Upper lobe of left lung (tissue), 4 donors: ENCODE measurements at regions not wholly inside any gene's neighbourhood (a gene's known extent, or its start where the extent isn't known, plus 50 kb on each side); places are given as distances from the start of the nearest gene placed in this dataset.

Experiments used
- EP300 ChIP-seq, 4 donors: sonication (generic); formaldehyde crosslinking; IDR thresholded peaks; one replicate each; pipeline ENCODE4 v1.5.1; 2017; ENCODE audit warnings: antibody characterized with exemption in 4 of 4, control low read depth in 2 of 4
- POLR2A ChIP-seq, 4 donors: fragments of 450-650 bp; IDR thresholded peaks; one replicate each; pipeline ENCODE4 v1.5.1; 2016 to 2017; ENCODE audit warnings: antibody characterized with exemption in 4 of 4, mild to moderate bottlenecking in 2 of 4
- POLR2AphosphoS5 ChIP-seq, 2 donors: sonication (generic); formaldehyde crosslinking; IDR thresholded peaks; one replicate each; pipeline ENCODE4 v1.5.1; 2017; ENCODE audit warnings: antibody characterized with exemption in 2 of 2
- TF ChIP-seq, protein P1 (sequence below), 6 experiments: fragments of 450-650 bp in 4 of 6; fragments of 200-600 bp in 2 of 6; sonication (generic) in 2 of 6; IDR thresholded peaks; one replicate each; pipeline ENCODE4 v1.5.1; 2016 to 2019; ENCODE audit warnings: antibody characterized with exemption in 6 of 6

DNA sequence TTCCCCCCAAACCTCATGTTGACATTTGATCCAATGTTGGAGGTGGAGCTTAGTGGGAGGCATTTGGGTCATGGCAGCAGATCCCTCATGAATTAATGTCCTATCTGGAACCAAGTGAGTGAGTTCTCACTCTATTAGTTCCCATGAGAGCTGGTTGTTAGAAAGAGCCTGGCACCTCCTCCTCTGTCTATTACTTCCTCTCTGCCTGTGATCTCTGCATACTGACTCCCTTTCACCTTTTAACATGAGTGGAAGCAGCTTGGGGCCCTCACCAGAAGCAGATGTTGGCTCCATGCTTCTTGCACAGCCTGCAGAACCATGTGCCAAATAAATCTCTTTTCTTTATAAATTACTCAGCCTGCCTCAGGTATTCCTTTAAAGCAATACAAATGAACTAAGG, 127.3 kb upstream of the RALGAPA2 start:
- TF ChIP-seq, protein P1, sequence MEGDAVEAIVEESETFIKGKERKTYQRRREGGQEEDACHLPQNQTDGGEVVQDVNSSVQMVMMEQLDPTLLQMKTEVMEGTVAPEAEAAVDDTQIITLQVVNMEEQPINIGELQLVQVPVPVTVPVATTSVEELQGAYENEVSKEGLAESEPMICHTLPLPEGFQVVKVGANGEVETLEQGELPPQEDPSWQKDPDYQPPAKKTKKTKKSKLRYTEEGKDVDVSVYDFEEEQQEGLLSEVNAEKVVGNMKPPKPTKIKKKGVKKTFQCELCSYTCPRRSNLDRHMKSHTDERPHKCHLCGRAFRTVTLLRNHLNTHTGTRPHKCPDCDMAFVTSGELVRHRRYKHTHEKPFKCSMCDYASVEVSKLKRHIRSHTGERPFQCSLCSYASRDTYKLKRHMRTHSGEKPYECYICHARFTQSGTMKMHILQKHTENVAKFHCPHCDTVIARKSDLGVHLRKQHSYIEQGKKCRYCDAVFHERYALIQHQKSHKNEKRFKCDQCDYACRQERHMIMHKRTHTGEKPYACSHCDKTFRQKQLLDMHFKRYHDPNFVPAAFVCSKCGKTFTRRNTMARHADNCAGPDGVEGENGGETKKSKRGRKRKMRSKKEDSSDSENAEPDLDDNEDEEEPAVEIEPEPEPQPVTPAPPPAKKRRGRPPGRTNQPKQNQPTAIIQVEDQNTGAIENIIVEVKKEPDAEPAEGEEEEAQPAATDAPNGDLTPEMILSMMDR (IDR thresholded peaks at IDR 0.05) = no peak
- no peak for TF ChIP-seq EP300 (IDR thresholded peaks at IDR 0.05)
- TF ChIP-seq POLR2A (IDR thresholded peaks at IDR 0.05) = no peak
- TF ChIP-seq POLR2AphosphoS5 (IDR thresholded peaks at IDR 0.05) = no peak
